Right lobe of liver (tissue), 4 donors: ENCODE measurements at regions not wholly inside any gene's neighbourhood (a gene's known extent, or its start where the extent isn't known, plus 50 kb on each side); places are given as distances from the start of the nearest gene placed in this dataset.

ENCODE experiments used
- POLR2A ChIP-seq: fragments of 450-650 bp; IDR thresholded peaks from one replicate; pipeline ENCODE4 v1.6.1; 2017; ENCODE audit warnings: antibody characterized with exemption, mild to moderate bottlenecking
- TF ChIP-seq, protein P1 (sequence below), 4 donors: fragments of 200-600 bp in 3 of 4; fragments of 450-650 bp in 1 of 4; IDR thresholded peaks; one replicate each; pipeline versions ENCODE4 v1.5.1 to v1.8.0; 2016 to 2022; ENCODE audit warnings: antibody characterized with exemption in 4 of 4, mild to moderate bottlenecking in 2 of 4
- donor health status: DM: no; HTN: no; CAD: no.
- donor health status: DM: no; HTN: no; CAD: no.
- donor health status: DM: no; HTN: yes; CAD: no.

DNA sequence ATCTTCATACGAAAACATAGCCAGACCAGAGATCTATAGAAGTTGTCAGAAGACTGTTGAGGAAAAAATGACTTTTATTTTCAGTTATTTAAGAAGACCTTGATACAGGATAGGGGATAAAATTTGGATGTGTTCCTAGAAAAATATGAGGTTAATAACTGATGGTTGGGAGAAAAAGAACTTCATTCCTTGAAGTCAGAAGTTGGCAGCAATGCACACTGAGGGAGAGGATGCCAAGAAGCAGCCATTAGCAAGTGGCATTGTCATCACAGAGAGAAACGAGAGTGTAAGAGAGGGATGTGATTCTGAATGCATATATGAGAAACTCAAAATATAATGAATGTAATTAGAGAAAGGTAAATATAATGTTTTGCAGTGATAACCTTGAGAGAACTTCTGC, 382.1 kb upstream of the EPHA5 start:
- TF ChIP-seq, protein P1, sequence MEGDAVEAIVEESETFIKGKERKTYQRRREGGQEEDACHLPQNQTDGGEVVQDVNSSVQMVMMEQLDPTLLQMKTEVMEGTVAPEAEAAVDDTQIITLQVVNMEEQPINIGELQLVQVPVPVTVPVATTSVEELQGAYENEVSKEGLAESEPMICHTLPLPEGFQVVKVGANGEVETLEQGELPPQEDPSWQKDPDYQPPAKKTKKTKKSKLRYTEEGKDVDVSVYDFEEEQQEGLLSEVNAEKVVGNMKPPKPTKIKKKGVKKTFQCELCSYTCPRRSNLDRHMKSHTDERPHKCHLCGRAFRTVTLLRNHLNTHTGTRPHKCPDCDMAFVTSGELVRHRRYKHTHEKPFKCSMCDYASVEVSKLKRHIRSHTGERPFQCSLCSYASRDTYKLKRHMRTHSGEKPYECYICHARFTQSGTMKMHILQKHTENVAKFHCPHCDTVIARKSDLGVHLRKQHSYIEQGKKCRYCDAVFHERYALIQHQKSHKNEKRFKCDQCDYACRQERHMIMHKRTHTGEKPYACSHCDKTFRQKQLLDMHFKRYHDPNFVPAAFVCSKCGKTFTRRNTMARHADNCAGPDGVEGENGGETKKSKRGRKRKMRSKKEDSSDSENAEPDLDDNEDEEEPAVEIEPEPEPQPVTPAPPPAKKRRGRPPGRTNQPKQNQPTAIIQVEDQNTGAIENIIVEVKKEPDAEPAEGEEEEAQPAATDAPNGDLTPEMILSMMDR (IDR thresholded peaks at IDR 0.05), result no peak
- no peak for TF ChIP-seq POLR2A
